ENCODE measurements at regions not wholly inside any gene's neighbourhood (a gene's known extent, or its start where the extent isn't known, plus 50 kb on each side); places are given as distances from the start of the nearest gene placed in this dataset.
"Not testable (repeated sequence)": the region's sequence is repeated elsewhere in the genome, so short reads cannot be mapped to it uniquely, and the experiment has no call there.

- H3K27ac Mint-ChIP-seq = no peak overlapping the region
- H3K4me3 Mint-ChIP-seq = no peak overlapping the region
- peaks cover 12% of the 10 kb centered on the region for H3K9me3 Mint-ChIP-seq
- no peak for DNase-seq
- no peaks in the 10 kb centered on the region for H3K27me3 Mint-ChIP-seq
- H3K4me1 Mint-ChIP-seq (ENCODE audit: low read depth) = no peaks in the 10 kb centered on the region
- ChIA-PET CTCF (no interaction called here), POLR2A (no interaction called here)
- H3K36me3 Mint-ChIP-seq = no peaks in the 10 kb centered on the region
- intact Hi-C loops (cut with micrococcal nuclease) = no loop called here
Measured at GRCh38 chr6:120405947-120406346, 928.3 kb downstream of the TBC1D32 start.

GRCh38 chr6:120395784-120396183, 938.5 kb downstream of the TBC1D32 start:
- intact Hi-C loops (cut with micrococcal nuclease) = no loop called here
- Mint-ChIP-seq H3K27me3 (no peaks in the 10 kb centered on the region), H3K4me1 (ENCODE audit: low read depth) (no peaks in the 10 kb centered on the region), H3K36me3 (no peaks in the 10 kb centered on the region), H3K4me3 (no peak overlapping the region), H3K27ac (no peak overlapping the region), H3K9me3 (peaks cover 6% of the 10 kb centered on the region)
- DNase-seq = no peak
- CTCF ChIA-PET = no interaction called here
- POLR2A ChIA-PET = no interaction called here

- no peaks in the 10 kb centered on the region for H3K27me3 Mint-ChIP-seq
- POLR2A ChIA-PET = no interaction called here
- CTCF ChIA-PET = no interaction called here
- no peak overlapping the region for H3K4me3 Mint-ChIP-seq
- intact Hi-C loops (cut with micrococcal nuclease) = no loop called here
- no peak overlapping the region for H3K27ac Mint-ChIP-seq
- DNase-seq = no peak
- H3K9me3 Mint-ChIP-seq = peaks cover 3% of the 10 kb centered on the region
- H3K36me3 Mint-ChIP-seq = no peaks in the 10 kb centered on the region
- H3K4me1 Mint-ChIP-seq (ENCODE audit: low read depth) = no peaks in the 10 kb centered on the region
Measured at GRCh38 chr6:120395330-120395729, 939.0 kb downstream of the TBC1D32 start.

- Mint-ChIP-seq H3K27me3 (no peaks in the 10 kb centered on the region), H3K36me3 (no peaks in the 10 kb centered on the region), H3K4me1 (ENCODE audit: low read depth) (no peaks in the 10 kb centered on the region), H3K9me3 (no peaks in the 10 kb centered on the region), H3K4me3 (no peak overlapping the region), H3K27ac (no peak overlapping the region)
- DNase-seq = no peak
- ChIA-PET POLR2A (no interaction called here), CTCF (no interaction called here)
- intact Hi-C loops (cut with micrococcal nuclease) = no loop called here
Measured at GRCh38 chr6:120392941-120393340, 941.3 kb downstream of the TBC1D32 start.

GRCh38 chr6:120384671-120385070, 949.6 kb downstream of the TBC1D32 start:
- no peak for DNase-seq
- ChIA-PET CTCF (no interaction called here), POLR2A (no interaction called here)
- Mint-ChIP-seq H3K36me3 (no peaks in the 10 kb centered on the region), H3K9me3 (peaks cover 3% of the 10 kb centered on the region), H3K27me3 (no peaks in the 10 kb centered on the region), H3K4me1 (ENCODE audit: low read depth) (no peaks in the 10 kb centered on the region), H3K4me3 (no peak overlapping the region), H3K27ac (no peak overlapping the region)
- intact Hi-C loops (cut with micrococcal nuclease) = no loop called here

GRCh38 chr6:120383681-120384080, 950.6 kb downstream of the TBC1D32 start:
- Mint-ChIP-seq H3K27me3 (no peaks in the 10 kb centered on the region), H3K4me1 (ENCODE audit: low read depth) (no peaks in the 10 kb centered on the region), H3K4me3 (no peak overlapping the region), H3K9me3 (peaks cover 3% of the 10 kb centered on the region), H3K36me3 (no peaks in the 10 kb centered on the region), H3K27ac (no peak overlapping the region)
- POLR2A ChIA-PET = no interaction called here
- DNase-seq = no peak
- intact Hi-C loops (cut with micrococcal nuclease) = no loop called here
- CTCF ChIA-PET = no interaction called here

GRCh38 chr6:120378582-120379220, 955.6 kb downstream of the TBC1D32 start:
- CTCF ChIA-PET = no interaction called here
- H3K27me3 Mint-ChIP-seq = no peaks in the 10 kb centered on the region
- no peak overlapping the region for H3K4me3 Mint-ChIP-seq
- intact Hi-C loops (cut with micrococcal nuclease) = no loop called here
- POLR2A ChIA-PET = no interaction called here
- H3K9me3 Mint-ChIP-seq = peaks cover 3% of the 10 kb centered on the region
- no peaks in the 10 kb centered on the region for H3K4me1 Mint-ChIP-seq (ENCODE audit: low read depth)
- no peaks in the 10 kb centered on the region for H3K36me3 Mint-ChIP-seq
- no peak overlapping the region for H3K27ac Mint-ChIP-seq
- no peak for DNase-seq

GRCh38 chr6:120373185-120373584, 961.1 kb downstream of the TBC1D32 start:
- Mint-ChIP-seq H3K4me3 (no peak overlapping the region), H3K27ac (no peak overlapping the region), H3K9me3 (no peaks in the 10 kb centered on the region), H3K4me1 (ENCODE audit: low read depth) (no peaks in the 10 kb centered on the region), H3K36me3 (no peaks in the 10 kb centered on the region), H3K27me3 (no peaks in the 10 kb centered on the region)
- ChIA-PET CTCF (no interaction called here), POLR2A (no interaction called here)
- intact Hi-C loops (cut with micrococcal nuclease) = no loop called here
- DNase-seq = no peak

GRCh38 chr6:120363429-120363828, 970.9 kb downstream of the TBC1D32 start:
- H3K9me3 Mint-ChIP-seq = peaks cover 10% of the 10 kb centered on the region
- no peak overlapping the region for H3K4me3 Mint-ChIP-seq
- no peaks in the 10 kb centered on the region for H3K27me3 Mint-ChIP-seq
- intact Hi-C loops (cut with micrococcal nuclease) = no loop called here
- no peak for DNase-seq
- no peaks in the 10 kb centered on the region for H3K4me1 Mint-ChIP-seq (ENCODE audit: low read depth)
- CTCF ChIA-PET = no interaction called here
- POLR2A ChIA-PET = no interaction called here
- H3K27ac Mint-ChIP-seq = no peak overlapping the region
- no peaks in the 10 kb centered on the region for H3K36me3 Mint-ChIP-seq

- DNase-seq; H3K4me3 Mint-ChIP-seq; POLR2A ChIA-PET; H3K36me3 Mint-ChIP-seq; H3K27me3 Mint-ChIP-seq; H3K4me1 Mint-ChIP-seq (ENCODE audit: low read depth); H3K27ac Mint-ChIP-seq; intact Hi-C loops (cut with micrococcal nuclease); CTCF ChIA-PET: not testable (repeated sequence)
- peaks cover 24% of the 10 kb centered on the region for H3K9me3 Mint-ChIP-seq
Measured at GRCh38 chr6:120358535-120358934, 975.7 kb downstream of the TBC1D32 start.

GRCh38 chr6:120357447-120357846, 976.8 kb downstream of the TBC1D32 start:
- H3K27me3 Mint-ChIP-seq = no peaks in the 10 kb centered on the region
- ChIA-PET CTCF (no interaction called here), POLR2A (no interaction called here)

GRCh38 chr6:120355822-120356221, 978.5 kb downstream of the TBC1D32 start:
- no peak overlapping the region for H3K27ac Mint-ChIP-seq
- CTCF ChIA-PET = no interaction called here
- intact Hi-C loops (cut with micrococcal nuclease) = no loop called here
- H3K27me3 Mint-ChIP-seq = no peaks in the 10 kb centered on the region
- no peak for DNase-seq
- POLR2A ChIA-PET = no interaction called here
- H3K4me1 Mint-ChIP-seq (ENCODE audit: low read depth) = no peaks in the 10 kb centered on the region
- H3K4me3 Mint-ChIP-seq = no peak overlapping the region
- H3K36me3 Mint-ChIP-seq = no peaks in the 10 kb centered on the region
- peaks cover 24% of the 10 kb centered on the region for H3K9me3 Mint-ChIP-seq

More at GRCh38 chr6:120357447-120357846, 976.8 kb downstream of the TBC1D32 start:
- no peak overlapping the region for H3K4me3 Mint-ChIP-seq
- intact Hi-C loops (cut with micrococcal nuclease) = no loop called here
- peaks cover 24% of the 10 kb centered on the region for H3K9me3 Mint-ChIP-seq
- no peaks in the 10 kb centered on the region for H3K36me3 Mint-ChIP-seq
- no peak overlapping the region for H3K27ac Mint-ChIP-seq
- H3K4me1 Mint-ChIP-seq (ENCODE audit: low read depth) = no peaks in the 10 kb centered on the region
- no peak for DNase-seq

GRCh38 chr6:120354452-120355098, 979.7 kb downstream of the TBC1D32 start:
- Mint-ChIP-seq H3K9me3 (peaks cover 20% of the 10 kb centered on the region), H3K36me3 (no peaks in the 10 kb centered on the region), H3K27me3 (no peaks in the 10 kb centered on the region), H3K27ac (no peak overlapping the region), H3K4me3 (no peak overlapping the region), H3K4me1 (ENCODE audit: low read depth) (no peaks in the 10 kb centered on the region)
- ChIA-PET CTCF (no interaction called here), POLR2A (no interaction called here)
- DNase-seq = peak; percentile 10
- intact Hi-C loops (cut with micrococcal nuclease) = no loop called here

All from activated CD4-positive, alpha-beta memory T cell treated with anti-CD3 and anti-CD28 coated beads for 36 hours (primary cell).